Neural progenitor cell (in vitro differentiated cells): ENCODE measurements at regions not wholly inside any gene's neighbourhood (a gene's known extent, or its start where the extent isn't known, plus 50 kb on each side); places are given as distances from the start of the nearest gene placed in this dataset.
"Not testable (repeated sequence)": the region's sequence is repeated elsewhere in the genome, so short reads cannot be mapped to it uniquely, and the experiment has no call there.

Experiments used
- DNase-seq: peaks from one replicate; pipeline ENCODE4 v3.0.0-alpha.2; 2016; ENCODE audit warnings: low spot score
- H2AFZ ChIP-seq: fragments of 200-600 bp; sonication (generic); replicated peaks from 2 replicates; pipeline ENCODE4 v1.6.1; 2016; ENCODE audit warnings: antibody characterized with exemption
- H3F3A ChIP-seq: fragments of 200-600 bp; sonication (generic); 2 replicates; pipeline ENCODE4 v1.6.1; 2016; ENCODE audit warnings: antibody characterized with exemption, low read depth
- H3K27ac ChIP-seq: fragments of 200-600 bp; sonication (generic); 2 replicates; pipeline ENCODE4 v1.5.1; 2016; ENCODE audit warnings: mild to moderate bottlenecking
- H3K27me3 ChIP-seq: fragments of 200-600 bp; sonication (generic); 2 replicates; pipeline ENCODE4 v1.6.1; 2016; ENCODE audit warnings: mild to moderate bottlenecking, moderate library complexity
- H3K36me3 ChIP-seq: fragments of 200-600 bp; sonication (generic); 2 replicates; pipeline ENCODE4 v1.5.1; 2016
- H3K4me1 ChIP-seq: fragments of 200-600 bp; sonication (generic); 2 replicates; pipeline ENCODE4 v1.6.1; 2016; ENCODE audit warnings: mixed run types
- H3K4me2 ChIP-seq: fragments of 200-600 bp; sonication (generic); 2 replicates; pipeline ENCODE4 v1.6.1; 2016
- H3K4me3 ChIP-seq: fragments of 200-600 bp; sonication (generic); 2 replicates; pipeline ENCODE4 v1.5.1; 2016
- H3K79me2 ChIP-seq: fragments of 200-600 bp; sonication (generic); 2 replicates; pipeline ENCODE4 v1.6.1; 2016; ENCODE audit warnings: low read depth
- H3K9ac ChIP-seq: fragments of 200-600 bp; sonication (generic); 2 replicates; pipeline ENCODE4 v1.6.1; 2016
- H3K9me3 ChIP-seq: fragments of 200-600 bp; sonication (generic); 2 replicates; pipeline ENCODE4 v1.5.1; 2016; ENCODE audit warnings: low read depth
- H4K20me1 ChIP-seq: fragments of 200-600 bp; sonication (generic); 2 replicates; pipeline ENCODE4 v1.6.1; 2016; ENCODE audit warnings: low read depth
- H3K27ac Mint-ChIP-seq: 3 replicates; pipeline ENCODE4 v1.8.0; 2021; ENCODE audit warnings: mixed read lengths
- H3K27me3 Mint-ChIP-seq: 2 replicates; pipeline ENCODE4 v1.8.0; 2022; ENCODE audit warnings: low read depth, mild to moderate bottlenecking, inconsistent platforms, moderate library complexity, mixed read lengths; ENCODE audit not compliant: insufficient read depth
- H3K36me3 Mint-ChIP-seq: 3 replicates; pipeline ENCODE4 v1.8.0; 2021; ENCODE audit warnings: mixed read lengths
- H3K4me1 Mint-ChIP-seq: 3 replicates; pipeline ENCODE4 v1.8.0; 2021; ENCODE audit warnings: mixed read lengths
- H3K4me3 Mint-ChIP-seq: 3 replicates; pipeline ENCODE4 v1.8.0; 2021; ENCODE audit warnings: mild to moderate bottlenecking, moderate library complexity, mixed read lengths
- H3K9me3 Mint-ChIP-seq: 3 replicates; pipeline ENCODE4 v1.8.0; 2020; ENCODE audit warnings: mixed read lengths
- CTCF ChIP-seq: fragments of 200-600 bp; sonication (generic); IDR thresholded peaks from 2 replicates; pipeline ENCODE4 v1.5.1; 2017; ENCODE audit warnings: antibody characterized with exemption, mild to moderate bottlenecking
- EZH2 ChIP-seq: fragments of 200-600 bp; sonication (generic); IDR thresholded peaks from 2 replicates; pipeline ENCODE4 v1.6.1; 2017; ENCODE audit warnings: antibody characterized with exemption, mild to moderate bottlenecking, moderate library complexity
- EZH2phosphoT487 ChIP-seq: fragments of 200-600 bp; sonication (generic); IDR thresholded peaks from 2 replicates; pipeline ENCODE4 v1.6.1; 2017; ENCODE audit warnings: antibody characterized with exemption

GRCh38 chr12:68984796-68985573 is 52.0 kb upstream of the CPM start:
- Histone ChIP-seq H3F3A (no peaks in the 10 kb centered on the region), H3K9ac (no peak overlapping the region), H2AFZ (no peak overlapping the region), H3K4me3 (no peak overlapping the region), H3K36me3 (peaks cover 7% of the 10 kb centered on the region), H3K4me1 (no peaks in the 10 kb centered on the region), H3K4me2 (no peak overlapping the region), H3K79me2 (no peaks in the 10 kb centered on the region), H4K20me1 (no peaks in the 10 kb centered on the region), H3K9me3 (peaks cover 6% of the 10 kb centered on the region), H3K27me3 (no peaks in the 10 kb centered on the region), H3K27ac (no peak overlapping the region)
- no peak overlapping the region for H3K4me3 Mint-ChIP-seq
- DNase-seq = no peak
- H3K27me3 Mint-ChIP-seq = peaks cover 2% of the 10 kb centered on the region
- peaks cover 3% of the 10 kb centered on the region for H3K36me3 Mint-ChIP-seq
- H3K27ac Mint-ChIP-seq = no peak overlapping the region
- peaks cover 8% of the 10 kb centered on the region for H3K9me3 Mint-ChIP-seq
- no peaks in the 10 kb centered on the region for H3K4me1 Mint-ChIP-seq
- TF ChIP-seq EZH2phosphoT487 (no peak), CTCF (no peak), EZH2 (no peak)

GRCh38 chr12:68997526-68997925 is 64.6 kb upstream of the CPM start:
- not testable (repeated sequence) for H3K4me1 ChIP-seq, H3K27me3 Mint-ChIP-seq, H4K20me1 ChIP-seq, H3K27ac ChIP-seq, H3K4me1 Mint-ChIP-seq, H3K4me3 ChIP-seq, H2AFZ ChIP-seq, H3K9me3 ChIP-seq, H3K36me3 Mint-ChIP-seq, H3K79me2 ChIP-seq, H3K4me3 Mint-ChIP-seq, H3K9ac ChIP-seq, H3K36me3 ChIP-seq, H3K27ac Mint-ChIP-seq, H3K4me2 ChIP-seq, H3F3A ChIP-seq, H3K27me3 ChIP-seq, DNase-seq
- peaks cover 16% of the 10 kb centered on the region for H3K9me3 Mint-ChIP-seq

- H3K79me2 ChIP-seq = no peaks in the 10 kb centered on the region
- peaks cover 4% of the 10 kb centered on the region for H3K4me1 Mint-ChIP-seq
- H3K4me3 ChIP-seq = no peak overlapping the region
- H3F3A ChIP-seq = no peaks in the 10 kb centered on the region
- no peaks in the 10 kb centered on the region for H3K9me3 ChIP-seq
- H3K4me1 ChIP-seq = no peaks in the 10 kb centered on the region
- peaks cover 2% of the 10 kb centered on the region for H3K36me3 Mint-ChIP-seq
- no peaks in the 10 kb centered on the region for H4K20me1 ChIP-seq
- no peak overlapping the region for H3K9ac ChIP-seq
- no peak overlapping the region for H3K27ac Mint-ChIP-seq
- no peaks in the 10 kb centered on the region for H3K27me3 ChIP-seq
- H3K4me2 ChIP-seq = no peak overlapping the region
- TF ChIP-seq CTCF (no peak), EZH2phosphoT487 (no peak)
- no peaks in the 10 kb centered on the region for H3K36me3 ChIP-seq
- H3K4me3 Mint-ChIP-seq = no peak overlapping the region
- no peak overlapping the region for H3K27ac ChIP-seq
- H3K27me3 Mint-ChIP-seq = no peaks in the 10 kb centered on the region
- H3K9me3 Mint-ChIP-seq = peaks cover 16% of the 10 kb centered on the region
- no peak overlapping the region for H2AFZ ChIP-seq
- DNase-seq = no peak
Measured at GRCh38 chr12:68998041-68998440, 65.1 kb upstream of the CPM start.

- TF ChIP-seq CTCF = no peak
- TF ChIP-seq EZH2 = no peak
- TF ChIP-seq EZH2phosphoT487 = no peak
- Mint-ChIP-seq H3K4me3 (no peak overlapping the region), H3K36me3 (peaks cover 2% of the 10 kb centered on the region), H3K27me3 (no peaks in the 10 kb centered on the region), H3K9me3 (peaks cover 11% of the 10 kb centered on the region), H3K27ac (no peak overlapping the region), H3K4me1 (peaks cover 4% of the 10 kb centered on the region)
- H3F3A ChIP-seq = no peaks in the 10 kb centered on the region
- no peak for DNase-seq
- H3K27me3 ChIP-seq = no peaks in the 10 kb centered on the region
- H3K36me3 ChIP-seq = no peaks in the 10 kb centered on the region
- H3K9ac ChIP-seq = no peak overlapping the region
- H3K79me2 ChIP-seq = no peaks in the 10 kb centered on the region
- H3K4me2 ChIP-seq = no peak overlapping the region
- no peaks in the 10 kb centered on the region for H4K20me1 ChIP-seq
- H2AFZ ChIP-seq = no peak overlapping the region
- H3K4me3 ChIP-seq = no peak overlapping the region
- no peaks in the 10 kb centered on the region for H3K4me1 ChIP-seq
- H3K9me3 ChIP-seq = no peaks in the 10 kb centered on the region
- no peak overlapping the region for H3K27ac ChIP-seq
Measured at GRCh38 chr12:69000074-69000473, 67.1 kb upstream of the CPM start.
